Adrenal gland (tissue), 9 donors: ENCODE measurements at regions not wholly inside any gene's neighbourhood (a gene's known extent, or its start where the extent isn't known, plus 50 kb on each side); places are given as distances from the start of the nearest gene placed in this dataset.

Source experiments
- DNase-seq, 7 donors: peaks; one replicate each; pipeline ENCODE4 v3.0.0-alpha.2; 2019 to 2020
- H3K27ac ChIP-seq, 5 donors: fragments of 200-600 bp; sonication (generic) in 4 of 5; 1 replicate in 3 of 5; 2 replicates in 2 of 5; pipeline versions ENCODE4 v1.5.1 to v1.8.0; 2016 to 2020; ENCODE audit warnings: mild to moderate bottlenecking in 1 of 5
- H3K27me3 ChIP-seq: fragments of 200-600 bp; 2 replicates; pipeline ENCODE4 v1.8.0; 2021
- H3K36me3 ChIP-seq, 2 donors: fragments of 200-600 bp; replicated peaks in 1 of 2; 1 replicate in 1 of 2; 2 replicates in 1 of 2; pipeline versions ENCODE4 v1.5.1 to v1.8.0; 2018 to 2022
- H3K4me1 ChIP-seq, 2 donors: fragments of 200-600 bp; replicated peaks in 1 of 2; 1 replicate in 1 of 2; 2 replicates in 1 of 2; pipeline versions ENCODE4 v1.5.1 to v1.8.0; 2018 to 2021
- H3K4me3 ChIP-seq, 4 donors: fragments of 200-600 bp; sonication (generic) in 3 of 4; one replicate each; pipeline ENCODE4 v1.5.1; 2016 to 2018
- H3K9me3 ChIP-seq, 3 donors: fragments of 200-600 bp; sonication (generic) in 1 of 3; replicated peaks in 1 of 3; 1 replicate in 2 of 3; 2 replicates in 1 of 3; pipeline versions ENCODE4 v1.5.1 to v1.8.0; 2016 to 2021
- POLR2A ChIP-seq, 2 donors: fragments of 450-650 bp; IDR thresholded peaks; one replicate each; pipeline ENCODE4 v1.6.1; 2017; ENCODE audit warnings: antibody characterized with exemption in 2 of 2, mild to moderate bottlenecking in 2 of 2, moderate library complexity in 1 of 2
- WGBS, 4 donors: extraction: QIAGEN DNeasy Blood & Tissue Kit in 2 of 4; methylation state at CpG; one replicate each; pipeline versions ENCODE4 v1.1.5 to v1.1.7; 2013 to 2017; 5-methylcytosine and 5-hydroxymethylcytosine counted together
- intact Hi-C, 2 donors: fragments of 100-400 bp; cut with DNase I; formaldehyde crosslinking; loops; one replicate each; pipeline versions ENCODE4 v1.14.1 to v1.15.0; 2022 to 2023
- TF ChIP-seq, protein P1 (sequence below), 6 experiments: fragments of 450-650 bp in 4 of 6; fragments of 200-600 bp in 2 of 6; sonication (generic) in 1 of 6; IDR thresholded peaks; 1 replicate in 5 of 6; 2 replicates in 1 of 6; pipeline versions ENCODE4 v1.5.1 to v1.8.0; 2016 to 2021; ENCODE audit warnings: antibody characterized with exemption in 6 of 6, mild to moderate bottlenecking in 2 of 6, moderate library complexity in 1 of 6
- donor health status: healthy with polysubstance abuse.
- donor health status: Bipolar disorder and iron deficiency.
- donor health status: DM: yes; HTN: yes; CAD: no.
- donor health status: DM: no; HTN: no; CAD: no.
- donor health status: DM: no; HTN: no; CAD: no.

DNA sequence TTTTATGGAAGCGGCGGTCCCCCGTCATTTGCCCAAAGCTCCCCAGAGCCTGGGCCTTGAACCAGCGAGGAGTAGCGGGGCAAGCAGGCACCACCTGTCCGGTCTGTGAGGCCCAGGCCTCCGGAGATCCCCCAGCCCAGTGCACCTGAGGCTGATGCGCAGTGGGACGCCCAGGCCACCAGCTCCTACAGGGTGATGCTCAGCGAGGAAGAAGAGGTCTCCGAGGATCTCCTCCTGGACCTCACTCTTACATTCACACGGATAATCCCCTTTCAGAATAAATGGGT, 220.2 kb downstream of the NDUFA10 start:
- H3K4me1 ChIP-seq = no peaks in the 10 kb centered on the region
- no peaks in the 10 kb centered on the region for H3K9me3 ChIP-seq
- no peak overlapping the region for H3K4me3 ChIP-seq
- no peak overlapping the region for H3K27ac ChIP-seq
- no peaks in the 10 kb centered on the region for H3K36me3 ChIP-seq
- TF ChIP-seq POLR2A (IDR thresholded peaks at IDR 0.05) = no peak
- TF ChIP-seq, protein P1, sequence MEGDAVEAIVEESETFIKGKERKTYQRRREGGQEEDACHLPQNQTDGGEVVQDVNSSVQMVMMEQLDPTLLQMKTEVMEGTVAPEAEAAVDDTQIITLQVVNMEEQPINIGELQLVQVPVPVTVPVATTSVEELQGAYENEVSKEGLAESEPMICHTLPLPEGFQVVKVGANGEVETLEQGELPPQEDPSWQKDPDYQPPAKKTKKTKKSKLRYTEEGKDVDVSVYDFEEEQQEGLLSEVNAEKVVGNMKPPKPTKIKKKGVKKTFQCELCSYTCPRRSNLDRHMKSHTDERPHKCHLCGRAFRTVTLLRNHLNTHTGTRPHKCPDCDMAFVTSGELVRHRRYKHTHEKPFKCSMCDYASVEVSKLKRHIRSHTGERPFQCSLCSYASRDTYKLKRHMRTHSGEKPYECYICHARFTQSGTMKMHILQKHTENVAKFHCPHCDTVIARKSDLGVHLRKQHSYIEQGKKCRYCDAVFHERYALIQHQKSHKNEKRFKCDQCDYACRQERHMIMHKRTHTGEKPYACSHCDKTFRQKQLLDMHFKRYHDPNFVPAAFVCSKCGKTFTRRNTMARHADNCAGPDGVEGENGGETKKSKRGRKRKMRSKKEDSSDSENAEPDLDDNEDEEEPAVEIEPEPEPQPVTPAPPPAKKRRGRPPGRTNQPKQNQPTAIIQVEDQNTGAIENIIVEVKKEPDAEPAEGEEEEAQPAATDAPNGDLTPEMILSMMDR (IDR thresholded peaks at IDR 0.05) = no peak
- intact Hi-C loops = no loop called here
- H3K27me3 ChIP-seq = no peaks in the 10 kb centered on the region
- peak in 1 of 7 donors; percentile 21 for DNase-seq
- 90 to 97% (median 94%) methylated on average over 8 to 12 of the region's 12 CpGs for WGBS, 4 donors

DNA sequence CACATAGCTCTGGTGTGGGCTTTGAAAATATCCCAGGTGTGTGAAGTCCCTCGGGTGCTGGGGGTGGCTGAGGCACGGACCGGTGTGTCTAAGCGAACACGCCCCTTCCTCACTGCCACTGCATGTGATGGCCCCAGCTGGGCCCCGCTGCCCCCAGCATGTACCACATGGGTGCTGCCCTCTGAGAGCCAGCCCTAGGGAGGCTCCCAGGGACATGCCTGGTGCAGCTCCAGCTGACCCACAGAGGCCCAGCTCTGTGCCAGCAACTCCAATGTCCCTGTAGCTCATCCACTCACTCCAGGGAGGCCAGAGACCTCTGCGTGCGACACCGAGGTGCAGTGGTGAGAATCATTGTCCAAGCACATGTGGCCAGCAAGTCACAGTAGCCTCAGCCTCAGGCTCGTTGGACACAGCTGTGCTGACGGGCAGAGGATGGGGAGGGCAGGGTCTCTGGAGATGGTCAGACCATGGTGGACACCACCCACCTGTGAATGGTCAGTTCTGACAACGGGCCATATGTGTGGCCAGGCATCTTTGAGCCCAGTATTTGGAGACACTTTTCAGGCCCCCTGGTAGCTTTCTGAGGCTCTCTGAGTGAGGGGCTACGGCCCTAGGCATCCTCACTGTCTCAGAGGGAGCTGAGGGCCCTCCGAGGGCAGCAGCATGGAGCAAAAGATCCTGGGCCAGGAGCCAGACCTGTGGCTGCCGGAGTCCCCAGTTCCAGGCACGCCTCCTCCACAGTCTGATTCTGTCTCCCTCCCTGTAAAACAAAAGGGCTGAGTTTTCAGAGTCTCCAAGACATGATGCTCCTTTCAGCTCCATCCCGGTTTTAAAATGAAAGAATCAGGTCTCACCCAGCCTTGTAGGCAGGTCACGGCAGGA, 220.7 kb downstream of the NDUFA10 start:
- H3K36me3 ChIP-seq = no peaks in the 10 kb centered on the region
- no peaks in the 10 kb centered on the region for H3K27me3 ChIP-seq
- WGBS, 4 donors = 70 to 81% (median 77%) methylated on average over 4 to 18 of the region's 18 CpGs
- intact Hi-C loops = no loop called here
- H3K9me3 ChIP-seq = no peaks in the 10 kb centered on the region
- no peaks in the 10 kb centered on the region for H3K4me1 ChIP-seq
- DNase-seq = peak in 1 of 7 donors; percentile 13
- H3K27ac ChIP-seq = no peak overlapping the region
- no peak overlapping the region for H3K4me3 ChIP-seq
- TF ChIP-seq, protein P1 (IDR thresholded peaks at IDR 0.05) = no peak
- no peak for TF ChIP-seq POLR2A (IDR thresholded peaks at IDR 0.05)

DNA sequence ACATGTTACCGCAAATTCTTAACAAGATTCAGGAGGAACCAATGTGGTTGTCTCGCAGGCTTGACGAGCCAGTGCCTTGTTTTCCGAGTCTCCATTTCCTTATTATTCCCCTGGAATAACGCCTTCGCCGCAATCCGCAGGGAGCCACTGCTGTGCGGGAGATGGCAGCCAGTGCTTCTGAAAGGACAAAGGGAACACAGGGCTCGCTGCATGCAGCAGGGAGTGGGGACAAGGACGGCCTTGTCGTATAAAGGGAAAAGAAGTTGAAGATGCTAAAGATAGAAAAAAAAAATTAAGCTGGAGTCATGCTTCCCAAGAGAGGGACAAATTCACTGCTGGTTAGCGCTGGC, 221.4 kb downstream of the NDUFA10 start:
- Histone ChIP-seq H3K4me3 (no peak overlapping the region), H3K36me3 (no peaks in the 10 kb centered on the region), H3K9me3 (no peaks in the 10 kb centered on the region), H3K27me3 (no peaks in the 10 kb centered on the region), H3K27ac (no peak overlapping the region), H3K4me1 (no peaks in the 10 kb centered on the region)
- intact Hi-C loops = no loop called here
- 81 to 91% (median 84%) methylated on average over 13 of the region's 13 CpGs for WGBS, 4 donors
- DNase-seq = peak in 1 of 7 donors; percentile 30
- TF ChIP-seq POLR2A (IDR thresholded peaks at IDR 0.05) = no peak
- TF ChIP-seq, protein P1 (IDR thresholded peaks at IDR 0.05) = no peak

DNA sequence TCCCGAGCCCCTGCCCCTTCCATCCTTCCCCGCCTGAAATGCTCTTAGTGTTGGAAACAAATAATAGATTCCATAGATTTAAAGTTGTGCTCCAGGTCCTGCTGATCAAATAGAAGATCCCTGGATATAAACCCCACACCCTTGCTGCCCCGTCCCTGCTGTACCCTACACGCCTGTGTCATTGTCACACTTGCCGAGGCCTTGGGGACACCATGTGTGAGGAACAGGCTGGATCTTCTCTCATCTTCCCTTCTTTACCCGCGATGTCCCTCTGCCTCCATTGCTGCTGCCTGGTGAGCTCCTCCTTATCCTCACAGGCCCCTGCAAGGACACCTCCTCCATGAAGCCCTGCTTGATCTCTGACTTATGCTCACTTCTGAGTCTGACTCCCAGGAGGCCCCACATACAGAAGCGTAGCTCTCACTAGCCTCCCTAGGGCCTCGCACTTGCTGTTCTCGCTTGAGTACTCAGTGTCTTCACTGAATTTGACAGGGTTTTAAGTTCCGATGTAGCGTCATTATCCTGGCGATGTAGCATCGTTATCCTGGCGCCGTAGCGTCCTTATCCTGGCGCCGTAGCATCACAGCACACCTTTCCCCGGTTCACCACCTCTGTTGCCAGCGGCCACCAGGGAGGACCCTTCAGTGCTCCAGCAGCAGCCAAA, 221.9 kb downstream of the NDUFA10 start:
- Histone ChIP-seq H3K27me3 (no peaks in the 10 kb centered on the region), H3K9me3 (no peaks in the 10 kb centered on the region), H3K4me3 (no peak overlapping the region), H3K4me1 (no peaks in the 10 kb centered on the region), H3K27ac (no peak overlapping the region), H3K36me3 (no peaks in the 10 kb centered on the region)
- TF ChIP-seq POLR2A (IDR thresholded peaks at IDR 0.05) = no peak
- TF ChIP-seq, protein P1 (IDR thresholded peaks at IDR 0.05) = no peak
- intact Hi-C loops = no loop called here
- DNase-seq = peak in 1 of 7 donors; percentile 15
- 92 to 95% (median 94%) methylated on average over 21 of the region's 21 CpGs for WGBS, 4 donors
